ENCODE measurements at regions not wholly inside any gene's neighbourhood (a gene's known extent, or its start where the extent isn't known, plus 50 kb on each side); places are given as distances from the start of the nearest gene placed in this dataset.

- no TSS peak for BruUV-seq (replicated peaks)
- CTCF ChIA-PET = no interaction called here
These were observed 510.2 kb upstream of the ZWINT start for GRCh38 chr10:56871160-56871668.

GRCh38 chr10:56867236-56867635, 506.2 kb upstream of the ZWINT start:
- Histone ChIP-seq H3K4me3 (ENCODE audit: low read depth, low read length, poor library complexity, severe bottlenecking) (no peak overlapping the region), H3K36me3 (ENCODE audit: insufficient read depth, low read length, poor library complexity, severe bottlenecking) (no peaks in the 10 kb centered on the region), H3K4me1 (ENCODE audit: insufficient read depth, low read length, poor library complexity, severe bottlenecking) (no peaks in the 10 kb centered on the region), H3K27me3 (replicated peaks; ENCODE audit: insufficient read depth, low read depth, low read length, poor library complexity) (no peaks in the 10 kb centered on the region), H3K9me3 (ENCODE audit: low read depth, low read length, poor library complexity, severe bottlenecking) (peaks cover 16% of the 10 kb centered on the region), H3K27ac (ENCODE audit: low read depth, low read length, poor library complexity, severe bottlenecking) (no peak overlapping the region)
- POLR2A ChIA-PET (ENCODE audit: low non-redundant PET) = no interaction called here
- no peak for TF ChIP-seq EZH2 (IDR thresholded peaks at IDR 0.05; ENCODE audit: borderline replicate concordance, low read depth, low read length, poor library complexity, severe bottlenecking)
- TF ChIP-seq CTCF (conservative IDR thresholded peaks at IDR 0.05; ENCODE audit: low read depth, low read length) = no peak
- DNase-seq (ENCODE audit: low spot score) = no peak
- CTCF ChIA-PET = no interaction called here
- intact Hi-C loops (cut with micrococcal nuclease; ENCODE audit: unreplicated experiment) = loop anchor here (10.0 kb wide), 1 partner anchor 62 kb away; no protein-coding TSS in a partner anchor
- no TSS peak for BruUV-seq (replicated peaks)

More at GRCh38 chr10:56871160-56871668, 510.2 kb upstream of the ZWINT start:
- Histone ChIP-seq H3K4me3 (ENCODE audit: low read depth, low read length, poor library complexity, severe bottlenecking) (no peak overlapping the region), H3K4me1 (ENCODE audit: insufficient read depth, low read length, poor library complexity, severe bottlenecking) (no peaks in the 10 kb centered on the region), H3K27me3 (replicated peaks; ENCODE audit: insufficient read depth, low read depth, low read length, poor library complexity) (no peaks in the 10 kb centered on the region), H3K36me3 (ENCODE audit: insufficient read depth, low read length, poor library complexity, severe bottlenecking) (no peaks in the 10 kb centered on the region), H3K9me3 (ENCODE audit: low read depth, low read length, poor library complexity, severe bottlenecking) (peaks cover 28% of the 10 kb centered on the region), H3K27ac (ENCODE audit: low read depth, low read length, poor library complexity, severe bottlenecking) (no peak overlapping the region)
- TF ChIP-seq EZH2 (IDR thresholded peaks at IDR 0.05; ENCODE audit: borderline replicate concordance, low read depth, low read length, poor library complexity, severe bottlenecking) (no peak), CTCF (conservative IDR thresholded peaks at IDR 0.05; ENCODE audit: low read depth, low read length) (no peak)
- POLR2A ChIA-PET (ENCODE audit: low non-redundant PET) = no interaction called here
- intact Hi-C loops (cut with micrococcal nuclease; ENCODE audit: unreplicated experiment) = no loop called here
- DNase-seq (ENCODE audit: low spot score) = no peak

GRCh38 chr10:56856569-56856968, 495.5 kb upstream of the ZWINT start:
- TF ChIP-seq EZH2 (IDR thresholded peaks at IDR 0.05; ENCODE audit: borderline replicate concordance, low read depth, low read length, poor library complexity, severe bottlenecking) (no peak), CTCF (conservative IDR thresholded peaks at IDR 0.05; ENCODE audit: low read depth, low read length) (no peak)
- Histone ChIP-seq H3K4me1 (ENCODE audit: insufficient read depth, low read length, poor library complexity, severe bottlenecking) (no peaks in the 10 kb centered on the region), H3K27me3 (replicated peaks; ENCODE audit: insufficient read depth, low read depth, low read length, poor library complexity) (no peaks in the 10 kb centered on the region), H3K27ac (ENCODE audit: low read depth, low read length, poor library complexity, severe bottlenecking) (no peak overlapping the region), H3K36me3 (ENCODE audit: insufficient read depth, low read length, poor library complexity, severe bottlenecking) (no peaks in the 10 kb centered on the region), H3K4me3 (ENCODE audit: low read depth, low read length, poor library complexity, severe bottlenecking) (no peak overlapping the region), H3K9me3 (ENCODE audit: low read depth, low read length, poor library complexity, severe bottlenecking) (peaks cover 11% of the 10 kb centered on the region)
- intact Hi-C loops (cut with micrococcal nuclease; ENCODE audit: unreplicated experiment) = no loop called here
- ChIA-PET POLR2A (ENCODE audit: low non-redundant PET) (no interaction called here), CTCF (no interaction called here)
- BruUV-seq (replicated peaks) = no TSS peak
- no peak for DNase-seq (ENCODE audit: low spot score)
